Activated T-helper 17 cell treated with anti-CD3 and anti-CD28 coated beads, Interleukin-2, amount 50 U/mL, for 72 hours (primary cell): ENCODE measurements at regions not wholly inside any gene's neighbourhood (a gene's known extent, or its start where the extent isn't known, plus 50 kb on each side); places are given as distances from the start of the nearest gene placed in this dataset.
"Not testable (repeated sequence)": the region's sequence is repeated elsewhere in the genome, so short reads cannot be mapped to it uniquely, and the experiment has no call there.

Experiments used
- ATAC-seq: fragments of 150-1000 bp; cut with Tn5 transposase; replicated peaks from 2 replicates; pipeline ENCODE4 v1.10.0; 2021; ENCODE audit warnings: mild to moderate bottlenecking, moderate library complexity
- H3K27ac Mint-ChIP-seq: one replicate; pipeline ENCODE4 v1.8.0; 2022; ENCODE audit warnings: mixed read lengths
- H3K27me3 Mint-ChIP-seq: one replicate; pipeline ENCODE4 v1.8.0; 2022; ENCODE audit warnings: mixed read lengths
- H3K36me3 Mint-ChIP-seq: one replicate; pipeline ENCODE4 v1.8.0; 2022; ENCODE audit warnings: low read depth, mild to moderate bottlenecking, mixed read lengths
- H3K4me1 Mint-ChIP-seq: one replicate; pipeline ENCODE4 v1.8.0; 2022; ENCODE audit warnings: mixed read lengths
- H3K4me3 Mint-ChIP-seq: one replicate; pipeline ENCODE4 v1.8.0; 2022; ENCODE audit warnings: mild to moderate bottlenecking, mixed read lengths
- H3K9me3 Mint-ChIP-seq: one replicate; pipeline ENCODE4 v1.8.0; 2022; ENCODE audit warnings: mixed read lengths

DNA sequence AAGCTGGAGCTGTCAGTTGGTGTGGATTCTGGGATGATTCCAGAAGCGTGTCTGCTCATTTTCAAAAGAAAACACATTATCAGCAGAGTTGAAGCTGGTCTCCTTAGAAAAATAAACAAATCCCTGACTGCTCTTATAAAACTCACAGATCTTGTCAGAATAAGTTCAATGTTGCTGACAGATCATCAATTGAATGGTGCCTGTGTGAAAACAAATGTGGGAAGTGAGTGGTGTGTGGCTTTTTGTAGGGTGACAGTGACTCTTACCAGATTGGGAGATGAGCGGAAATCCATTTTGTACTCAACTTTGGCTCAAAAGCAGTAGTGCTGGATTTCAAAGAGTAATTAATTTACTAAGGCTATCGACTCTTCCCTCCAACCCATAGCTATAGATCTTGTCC is 807.8 kb downstream of the RAPGEF2 start:
- H3K27ac Mint-ChIP-seq: no peak overlapping the region
- H3K4me3 Mint-ChIP-seq: no peak overlapping the region
- no peak for ATAC-seq
- no peaks in the 10 kb centered on the region for H3K36me3 Mint-ChIP-seq
- no peaks in the 10 kb centered on the region for H3K27me3 Mint-ChIP-seq
- H3K4me1 Mint-ChIP-seq: no peaks in the 10 kb centered on the region
- H3K9me3 Mint-ChIP-seq: peaks cover 5% of the 10 kb centered on the region

DNA sequence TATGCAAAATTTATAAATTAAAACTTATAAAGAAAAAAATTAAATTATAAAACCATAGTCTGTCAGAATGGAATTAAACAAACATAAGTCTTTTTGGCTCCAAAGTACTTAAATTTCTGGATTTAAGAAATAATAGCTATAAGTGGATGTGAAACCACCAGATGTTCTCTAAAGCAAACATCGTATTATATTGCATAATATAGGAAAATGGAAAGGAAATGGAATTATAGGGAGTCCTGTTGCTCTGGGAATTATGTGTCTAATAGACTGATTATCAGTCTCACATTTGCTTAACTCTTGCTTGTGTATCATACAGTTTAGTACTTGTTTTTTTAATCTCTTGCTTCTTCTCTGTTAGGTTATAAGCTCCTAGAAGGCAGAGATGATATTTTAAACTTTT is 819.2 kb downstream of the RAPGEF2 start:
- H3K4me3 Mint-ChIP-seq: no peak overlapping the region
- H3K27me3 Mint-ChIP-seq: no peaks in the 10 kb centered on the region
- peaks cover 20% of the 10 kb centered on the region for H3K9me3 Mint-ChIP-seq
- H3K36me3 Mint-ChIP-seq: no peaks in the 10 kb centered on the region
- H3K4me1 Mint-ChIP-seq: no peaks in the 10 kb centered on the region
- H3K27ac Mint-ChIP-seq: no peak overlapping the region
- ATAC-seq: no peak

DNA sequence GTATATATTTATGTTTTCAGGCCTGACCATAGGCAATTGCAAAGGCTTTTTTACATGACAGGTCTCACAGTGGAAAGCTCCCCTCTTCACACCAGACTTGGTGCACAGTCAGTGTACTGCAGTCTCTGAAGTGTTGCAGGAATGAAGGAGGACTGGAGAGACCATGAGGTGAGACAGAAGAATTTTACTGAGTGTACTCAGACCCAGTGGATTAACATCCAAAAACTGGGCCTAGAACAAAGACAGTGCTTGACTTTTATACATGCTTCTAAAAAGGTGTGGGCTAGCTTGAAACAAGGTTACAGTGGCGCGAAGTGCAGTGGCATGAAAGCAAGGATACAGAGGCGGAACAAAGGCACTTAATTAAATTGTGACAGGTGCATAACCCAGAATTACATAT is 822.9 kb downstream of the RAPGEF2 start:
- Mint-ChIP-seq H3K4me3 (no peak overlapping the region), H3K9me3 (peaks cover 17% of the 10 kb centered on the region), H3K36me3 (no peaks in the 10 kb centered on the region), H3K27ac (no peak overlapping the region), H3K4me1 (no peaks in the 10 kb centered on the region), H3K27me3 (no peaks in the 10 kb centered on the region)
- ATAC-seq: no peak

DNA sequence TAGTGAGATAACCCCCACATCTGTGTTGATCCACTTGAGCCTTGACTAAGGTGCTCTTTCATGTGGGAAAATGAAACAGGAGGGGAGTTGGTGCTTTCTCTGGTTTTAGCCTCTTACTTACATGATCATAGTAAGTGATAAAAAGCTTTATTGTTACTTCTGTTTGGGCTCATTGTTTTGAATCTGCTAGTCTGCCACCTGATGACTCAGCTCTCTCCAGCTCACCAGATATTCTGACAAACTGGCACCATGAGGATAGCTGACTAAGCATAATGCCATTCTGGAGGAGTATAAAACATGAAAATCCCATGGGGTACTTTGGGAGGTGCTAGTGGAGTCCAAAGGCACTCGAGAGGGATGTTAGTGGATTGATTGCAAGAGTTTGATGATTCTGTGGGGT is 824.0 kb downstream of the RAPGEF2 start:
- no peak for ATAC-seq
- Mint-ChIP-seq H3K4me1 (no peaks in the 10 kb centered on the region), H3K4me3 (no peak overlapping the region), H3K9me3 (peaks cover 18% of the 10 kb centered on the region), H3K27me3 (no peaks in the 10 kb centered on the region), H3K36me3 (no peaks in the 10 kb centered on the region), H3K27ac (no peak overlapping the region)

DNA sequence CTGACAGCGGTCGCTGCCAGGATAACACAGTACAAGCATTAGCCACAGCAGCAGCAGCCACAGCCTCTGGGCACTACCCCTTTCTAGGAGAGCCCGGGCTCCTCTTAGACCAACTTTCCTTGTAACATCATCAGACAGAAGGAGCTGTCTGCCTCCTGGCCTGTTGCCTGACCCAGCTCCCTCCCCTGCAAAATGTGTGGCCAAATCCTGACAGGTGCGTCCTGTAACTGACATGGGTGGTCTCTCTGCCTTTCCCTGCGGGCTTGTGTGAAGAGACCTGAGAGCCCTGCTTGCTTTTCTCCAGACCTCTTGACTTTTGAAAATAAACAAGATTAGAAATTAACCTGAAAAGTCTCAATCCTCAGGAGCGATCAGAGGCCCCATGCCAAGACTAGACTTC is 824.9 kb downstream of the RAPGEF2 start:
- ATAC-seq: no peak
- H3K4me3 Mint-ChIP-seq: no peak overlapping the region
- no peaks in the 10 kb centered on the region for H3K4me1 Mint-ChIP-seq
- H3K9me3 Mint-ChIP-seq: peaks cover 22% of the 10 kb centered on the region
- no peaks in the 10 kb centered on the region for H3K36me3 Mint-ChIP-seq
- no peak overlapping the region for H3K27ac Mint-ChIP-seq
- no peaks in the 10 kb centered on the region for H3K27me3 Mint-ChIP-seq

DNA sequence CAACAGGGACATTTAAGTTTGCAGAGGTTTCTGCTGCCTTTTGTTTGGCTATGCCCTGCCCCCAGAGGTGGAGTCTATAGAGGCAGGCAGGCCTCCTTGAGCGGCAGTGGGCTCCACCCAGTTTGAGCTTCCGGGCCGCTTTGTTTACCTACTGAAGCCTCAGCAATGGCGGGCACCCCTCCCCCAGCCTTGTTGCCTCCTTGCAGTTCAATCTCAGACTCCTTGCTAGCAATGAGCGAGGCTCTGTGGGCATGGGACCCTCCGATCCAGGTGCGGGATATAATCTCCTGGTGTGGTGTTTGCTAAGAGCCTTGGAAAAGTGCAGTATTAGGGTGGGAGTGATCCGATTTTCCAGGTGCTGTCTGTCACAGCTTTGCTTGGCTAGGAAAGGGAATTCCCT is 831.7 kb downstream of the RAPGEF2 start:
- not testable (repeated sequence) for H3K4me3 Mint-ChIP-seq, ATAC-seq, H3K36me3 Mint-ChIP-seq, H3K4me1 Mint-ChIP-seq, H3K27ac Mint-ChIP-seq, H3K27me3 Mint-ChIP-seq
- peaks cover 19% of the 10 kb centered on the region for H3K9me3 Mint-ChIP-seq

DNA sequence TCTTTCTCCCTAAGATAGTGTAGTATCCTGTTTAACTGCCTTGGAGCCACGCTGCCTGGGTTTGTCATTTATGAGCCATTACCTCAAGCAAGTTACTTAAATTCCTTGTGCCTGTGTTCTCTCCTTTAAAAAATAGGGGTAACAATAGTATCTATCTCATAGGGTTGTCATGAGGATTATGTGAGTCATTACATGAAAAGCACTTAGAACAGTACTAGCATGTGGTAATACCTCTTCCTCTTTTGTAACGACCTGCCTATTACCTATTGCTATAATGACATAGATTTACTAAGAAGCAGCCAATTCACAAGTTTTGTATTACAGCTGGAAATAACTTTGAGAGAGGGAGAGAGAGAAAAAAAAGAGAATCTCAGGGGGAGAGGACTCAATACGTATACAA is 834.7 kb downstream of the RAPGEF2 start:
- Mint-ChIP-seq H3K9me3 (peaks cover 15% of the 10 kb centered on the region), H3K27me3 (no peaks in the 10 kb centered on the region), H3K27ac (no peak overlapping the region), H3K4me1 (no peaks in the 10 kb centered on the region), H3K36me3 (no peaks in the 10 kb centered on the region), H3K4me3 (no peak overlapping the region)
- no peak for ATAC-seq

DNA sequence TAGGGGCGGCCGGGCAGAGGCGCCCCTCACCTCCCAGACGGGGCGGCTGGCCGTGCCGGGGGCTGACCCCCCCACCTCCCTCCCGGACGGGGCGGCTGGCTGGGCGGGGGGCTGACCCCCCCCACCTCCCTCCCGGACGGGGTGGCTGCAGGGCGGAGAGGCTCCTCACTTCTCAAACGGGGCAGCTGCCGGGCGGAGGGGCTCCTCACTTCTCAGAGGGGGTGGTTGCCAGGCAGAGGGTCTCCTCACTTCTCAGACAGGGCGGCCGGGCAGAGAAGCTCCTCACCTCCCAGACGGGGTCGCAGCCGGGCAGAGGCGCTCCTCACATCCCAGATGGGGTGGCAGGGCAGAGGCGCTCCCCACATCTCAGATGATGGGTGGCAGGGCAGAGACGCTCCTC is 836.8 kb downstream of the RAPGEF2 start:
- not testable (repeated sequence) for ATAC-seq, H3K4me3 Mint-ChIP-seq, H3K27ac Mint-ChIP-seq, H3K27me3 Mint-ChIP-seq, H3K4me1 Mint-ChIP-seq, H3K36me3 Mint-ChIP-seq
- H3K9me3 Mint-ChIP-seq: peaks cover 11% of the 10 kb centered on the region

DNA sequence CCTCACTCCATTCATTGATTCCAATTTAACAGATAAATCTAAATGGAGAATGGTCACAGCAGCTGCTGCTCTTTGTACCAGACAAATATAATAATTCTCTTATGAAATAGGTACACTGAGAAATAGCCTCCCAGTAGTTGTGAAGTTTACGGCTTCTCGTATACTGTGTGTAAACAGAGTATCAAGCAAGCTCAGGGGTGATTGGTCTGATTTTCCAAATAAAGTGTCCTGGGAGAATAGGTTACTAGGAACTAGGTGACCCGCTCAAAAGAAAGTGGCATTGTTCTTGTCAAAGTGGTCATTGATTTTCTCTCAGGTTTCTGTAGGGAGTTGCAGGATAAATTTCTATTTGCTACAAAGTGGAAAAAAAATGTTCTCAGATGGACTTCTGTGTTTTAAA is 838.2 kb downstream of the RAPGEF2 start:
- no peaks in the 10 kb centered on the region for H3K4me1 Mint-ChIP-seq
- no peak overlapping the region for H3K4me3 Mint-ChIP-seq
- H3K36me3 Mint-ChIP-seq: no peaks in the 10 kb centered on the region
- no peaks in the 10 kb centered on the region for H3K27me3 Mint-ChIP-seq
- no peak overlapping the region for H3K27ac Mint-ChIP-seq
- ATAC-seq: no peak
- H3K9me3 Mint-ChIP-seq: peaks cover 5% of the 10 kb centered on the region

DNA sequence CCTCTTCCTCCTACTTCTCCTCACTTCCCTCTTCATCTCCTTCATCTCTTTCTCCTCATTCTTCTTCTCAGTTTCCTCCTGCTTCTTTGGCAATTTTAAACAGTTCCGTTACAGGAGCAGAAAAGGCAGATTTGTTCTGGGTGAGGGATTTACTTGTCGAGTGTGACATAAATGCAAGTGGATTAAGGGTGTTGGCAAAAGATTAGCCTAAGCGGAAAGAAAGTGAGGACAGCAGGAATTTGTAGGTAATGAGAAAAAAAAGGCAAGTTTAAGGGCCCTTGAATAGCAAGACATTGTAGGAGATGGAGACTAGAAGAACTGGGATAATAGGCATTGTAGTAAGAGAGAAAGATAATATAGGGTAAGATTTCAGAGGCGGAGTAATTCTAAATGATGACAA is 841.6 kb downstream of the RAPGEF2 start:
- H3K36me3 Mint-ChIP-seq: no peaks in the 10 kb centered on the region
- no peak for ATAC-seq
- H3K27me3 Mint-ChIP-seq: no peaks in the 10 kb centered on the region
- H3K9me3 Mint-ChIP-seq: no peaks in the 10 kb centered on the region
- no peak overlapping the region for H3K27ac Mint-ChIP-seq
- no peak overlapping the region for H3K4me3 Mint-ChIP-seq
- no peaks in the 10 kb centered on the region for H3K4me1 Mint-ChIP-seq

DNA sequence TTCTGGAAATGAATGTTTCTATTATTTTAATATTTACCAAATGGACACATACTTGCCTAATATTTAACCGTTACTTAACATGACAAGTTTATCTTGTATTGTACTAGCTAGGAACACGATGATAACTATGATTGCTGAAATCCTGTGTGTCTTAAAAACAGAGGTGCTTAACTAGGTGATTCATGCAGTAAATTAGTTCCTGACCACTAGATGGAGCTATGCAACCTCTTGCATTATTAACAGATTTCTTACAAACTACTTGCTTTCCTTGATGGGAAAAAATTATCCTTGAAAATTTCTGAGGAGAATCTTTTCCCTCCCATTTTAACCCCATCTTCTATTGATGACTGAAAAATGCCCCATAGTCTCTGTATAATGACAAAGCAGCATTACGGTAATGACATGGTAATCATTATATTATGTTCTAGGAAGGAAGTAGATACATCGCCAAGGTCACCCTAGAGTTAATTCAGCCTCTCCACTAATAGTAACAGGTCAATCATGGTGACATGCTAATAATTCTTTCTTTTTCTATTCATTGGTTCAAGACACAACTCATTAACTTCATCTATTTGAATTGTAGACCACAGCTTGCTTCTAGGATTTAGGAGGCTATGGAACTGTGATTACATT is 844.2 kb downstream of the RAPGEF2 start:
- no peaks in the 10 kb centered on the region for H3K27me3 Mint-ChIP-seq
- H3K36me3 Mint-ChIP-seq: no peaks in the 10 kb centered on the region
- ATAC-seq: no peak
- no peaks in the 10 kb centered on the region for H3K4me1 Mint-ChIP-seq
- H3K27ac Mint-ChIP-seq: no peak overlapping the region
- no peak overlapping the region for H3K4me3 Mint-ChIP-seq
- H3K9me3 Mint-ChIP-seq: no peaks in the 10 kb centered on the region

DNA sequence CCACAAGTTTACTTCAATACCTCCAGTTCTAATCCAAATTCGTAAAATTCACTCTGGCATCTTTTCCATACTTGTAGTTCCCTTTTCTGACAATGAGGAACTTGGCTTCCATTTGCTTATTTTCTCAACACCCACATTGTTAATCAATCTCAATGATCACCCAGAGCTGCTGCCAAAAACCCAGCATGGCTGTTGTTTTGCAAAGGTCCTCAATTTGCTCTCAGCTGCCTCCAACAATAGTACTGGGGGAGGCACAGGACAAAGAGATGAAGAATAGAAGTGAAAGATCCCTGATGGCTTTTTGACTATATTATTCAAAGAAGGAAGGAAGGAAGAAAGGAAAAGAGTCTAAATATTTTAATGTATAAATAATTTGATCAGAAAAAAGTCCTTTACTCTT is 847.8 kb downstream of the RAPGEF2 start:
- Mint-ChIP-seq H3K9me3 (no peaks in the 10 kb centered on the region), H3K4me1 (no peaks in the 10 kb centered on the region), H3K27ac (no peak overlapping the region), H3K36me3 (no peaks in the 10 kb centered on the region), H3K27me3 (no peaks in the 10 kb centered on the region), H3K4me3 (no peak overlapping the region)
- no peak for ATAC-seq

DNA sequence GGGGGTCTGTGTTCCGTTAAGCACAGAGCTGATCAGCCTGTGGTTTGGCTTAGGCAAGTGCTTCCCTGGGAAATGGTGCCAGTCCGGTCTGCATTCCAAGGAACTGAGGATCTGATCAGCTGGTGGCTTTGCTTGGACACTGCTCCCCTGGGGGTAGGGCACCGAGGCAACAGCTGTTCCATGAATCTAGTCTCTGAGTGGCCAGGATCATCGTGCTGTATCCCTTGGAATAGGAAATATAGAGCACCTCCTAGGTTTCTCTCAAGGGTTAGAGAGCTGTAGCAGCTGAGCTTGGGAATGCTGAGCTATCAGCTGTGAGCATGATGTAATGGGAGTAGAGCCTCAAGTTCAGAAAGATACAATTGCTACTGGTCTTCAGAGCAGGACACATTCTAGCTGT is 863.9 kb downstream of the RAPGEF2 start:
- Mint-ChIP-seq H3K27ac (no peak overlapping the region), H3K4me1 (no peaks in the 10 kb centered on the region), H3K36me3 (no peaks in the 10 kb centered on the region), H3K4me3 (no peak overlapping the region), H3K27me3 (no peaks in the 10 kb centered on the region), H3K9me3 (peaks cover 8% of the 10 kb centered on the region)
- ATAC-seq: no peak

DNA sequence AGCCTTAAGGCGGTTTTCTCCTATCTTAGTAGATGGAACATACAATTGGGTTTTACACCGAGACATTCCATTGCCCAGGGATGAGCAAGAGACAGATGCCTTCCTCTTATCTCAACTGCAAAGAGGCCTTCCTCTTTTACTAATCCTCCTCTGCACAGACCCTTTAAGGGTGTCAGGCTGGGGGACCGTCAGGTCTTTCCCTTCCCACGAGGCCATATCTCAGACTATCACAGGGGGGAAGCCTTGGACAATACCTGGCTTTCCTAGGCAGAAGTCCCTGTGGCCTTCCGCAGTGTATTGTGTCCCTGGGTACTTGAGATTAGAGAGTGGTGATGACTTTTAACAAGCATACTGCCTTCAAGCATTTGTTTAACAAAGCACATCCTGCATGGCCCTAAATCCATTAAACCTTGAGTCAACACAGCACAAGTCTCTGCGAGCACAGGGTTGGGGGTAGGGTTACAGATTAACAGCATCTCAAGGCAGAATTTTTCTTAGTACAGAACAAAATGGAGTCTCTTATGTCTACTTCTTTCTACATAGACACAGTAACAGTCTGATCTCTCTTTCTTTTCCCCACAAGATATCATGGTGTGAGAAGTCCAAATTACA is 874.1 kb downstream of the RAPGEF2 start:
- not testable (repeated sequence) for H3K36me3 Mint-ChIP-seq, H3K27me3 Mint-ChIP-seq, H3K9me3 Mint-ChIP-seq, H3K4me1 Mint-ChIP-seq, ATAC-seq, H3K4me3 Mint-ChIP-seq, H3K27ac Mint-ChIP-seq

DNA sequence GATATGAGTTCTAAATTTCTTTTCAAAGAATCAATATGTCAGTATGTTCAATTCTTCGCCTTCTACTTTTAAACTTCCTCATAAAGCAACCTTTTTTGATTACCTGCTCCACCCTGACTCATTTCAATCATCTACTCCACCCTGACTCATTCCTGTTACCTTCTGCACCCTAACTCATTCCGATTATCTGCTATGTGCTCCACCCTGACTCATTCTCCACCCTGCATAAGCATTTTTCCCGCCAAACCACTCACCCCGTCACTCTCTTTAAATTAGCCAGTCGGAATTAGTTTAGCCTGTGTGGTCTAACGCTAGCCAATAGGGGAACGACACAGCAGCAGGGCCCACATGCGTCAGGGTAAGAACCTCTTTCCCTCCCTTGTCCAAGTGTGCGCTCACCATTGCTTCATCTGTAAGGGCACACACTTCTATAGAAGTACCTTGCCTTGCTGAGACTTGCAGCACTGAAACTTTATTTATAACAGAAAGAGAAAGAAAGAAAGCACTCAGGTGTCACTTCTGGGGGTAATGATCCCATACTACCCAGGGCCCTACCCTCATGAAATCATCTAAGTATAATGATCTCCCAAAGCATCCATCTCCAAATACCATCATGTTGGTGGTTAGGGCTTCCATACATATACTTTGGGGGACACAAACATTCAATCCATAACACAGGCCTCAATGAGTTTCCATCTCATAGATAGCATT is 875.2 kb downstream of the RAPGEF2 start:
- no peak overlapping the region for H3K4me3 Mint-ChIP-seq
- peaks cover 2% of the 10 kb centered on the region for H3K9me3 Mint-ChIP-seq
- H3K27ac Mint-ChIP-seq: no peak overlapping the region
- H3K4me1 Mint-ChIP-seq: no peaks in the 10 kb centered on the region
- no peak for ATAC-seq
- no peaks in the 10 kb centered on the region for H3K27me3 Mint-ChIP-seq
- no peaks in the 10 kb centered on the region for H3K36me3 Mint-ChIP-seq
